ENCODE measurements at regions not wholly inside any gene's neighbourhood (a gene's known extent, or its start where the extent isn't known, plus 50 kb on each side); places are given as distances from the start of the nearest gene placed in this dataset.

DNA sequence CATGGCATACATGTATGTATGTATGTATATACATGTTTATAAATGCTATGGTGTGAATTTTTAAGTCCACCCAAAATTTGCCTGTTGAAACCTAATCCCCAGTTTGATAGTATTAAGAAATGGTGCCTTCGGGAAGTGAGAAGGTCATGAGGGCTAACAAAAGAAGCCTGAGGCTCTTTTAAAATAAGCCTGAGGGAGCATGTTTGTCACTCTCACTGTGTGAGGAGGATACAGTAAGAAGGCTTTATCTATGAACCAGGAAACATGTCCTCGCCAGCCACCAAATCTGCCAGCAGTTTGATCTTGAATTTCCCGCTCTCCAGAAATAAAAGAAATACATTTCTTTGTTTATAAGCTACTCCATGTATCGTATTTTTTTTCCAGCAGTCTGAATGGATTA, 163.0 kb upstream of the LINC00305 start:
- TF ChIP-seq POLR2AphosphoS5 (IDR thresholded peaks at IDR 0.05; ENCODE audit: low read depth) (no peak), GABPA (IDR thresholded peaks at IDR 0.05; ENCODE audit: low read depth) (no peak)
- TF ChIP-seq, protein P1, sequence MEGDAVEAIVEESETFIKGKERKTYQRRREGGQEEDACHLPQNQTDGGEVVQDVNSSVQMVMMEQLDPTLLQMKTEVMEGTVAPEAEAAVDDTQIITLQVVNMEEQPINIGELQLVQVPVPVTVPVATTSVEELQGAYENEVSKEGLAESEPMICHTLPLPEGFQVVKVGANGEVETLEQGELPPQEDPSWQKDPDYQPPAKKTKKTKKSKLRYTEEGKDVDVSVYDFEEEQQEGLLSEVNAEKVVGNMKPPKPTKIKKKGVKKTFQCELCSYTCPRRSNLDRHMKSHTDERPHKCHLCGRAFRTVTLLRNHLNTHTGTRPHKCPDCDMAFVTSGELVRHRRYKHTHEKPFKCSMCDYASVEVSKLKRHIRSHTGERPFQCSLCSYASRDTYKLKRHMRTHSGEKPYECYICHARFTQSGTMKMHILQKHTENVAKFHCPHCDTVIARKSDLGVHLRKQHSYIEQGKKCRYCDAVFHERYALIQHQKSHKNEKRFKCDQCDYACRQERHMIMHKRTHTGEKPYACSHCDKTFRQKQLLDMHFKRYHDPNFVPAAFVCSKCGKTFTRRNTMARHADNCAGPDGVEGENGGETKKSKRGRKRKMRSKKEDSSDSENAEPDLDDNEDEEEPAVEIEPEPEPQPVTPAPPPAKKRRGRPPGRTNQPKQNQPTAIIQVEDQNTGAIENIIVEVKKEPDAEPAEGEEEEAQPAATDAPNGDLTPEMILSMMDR (IDR thresholded peaks at IDR 0.05; ENCODE audit: insufficient read depth, low read length): no peak
